Astrocyte (in vitro differentiated cells and primary cell): ENCODE measurements at regions not wholly inside any gene's neighbourhood (a gene's known extent, or its start where the extent isn't known, plus 50 kb on each side); places are given as distances from the start of the nearest gene placed in this dataset.

Experiments used
- CTCF ChIP-seq: IDR thresholded peaks from 2 replicates; pipeline ENCODE4 v1.5.1; 2011; ENCODE audit warnings: low read depth, mild to moderate bottlenecking, inconsistent platforms, low read length, moderate library complexity; ENCODE audit not compliant: insufficient read depth
- EZH2 ChIP-seq: IDR thresholded peaks from 2 replicates; pipeline ENCODE4 v1.6.1; 2012; ENCODE audit warnings: mild to moderate bottlenecking, low read length, inconsistent platforms; ENCODE audit not compliant: insufficient read depth

- TF ChIP-seq EZH2 = no peak
- TF ChIP-seq CTCF = no peak
Measured at GRCh38 chr10:2081501-2081900, 344.2 kb upstream of the ADARB2 start.
